Endothelial cell (in vitro differentiated cells): ENCODE measurements at regions not wholly inside any gene's neighbourhood (a gene's known extent, or its start where the extent isn't known, plus 50 kb on each side); places are given as distances from the start of the nearest gene placed in this dataset.

Experiments
- DNase-seq: peaks from one replicate; pipeline ENCODE4 v3.0.0; 2021; ENCODE audit warnings: low spot score
- H3K27ac Mint-ChIP-seq: one replicate; pipeline ENCODE4 v1.8.0; 2021; ENCODE audit warnings: mixed read lengths, inconsistent platforms; ENCODE audit not compliant: unreplicated experiment
- H3K27me3 Mint-ChIP-seq: one replicate; pipeline ENCODE4 v1.8.0; 2021; ENCODE audit warnings: mild to moderate bottlenecking, moderate library complexity, mixed read lengths, inconsistent platforms; ENCODE audit not compliant: unreplicated experiment
- H3K36me3 Mint-ChIP-seq: one replicate; pipeline ENCODE4 v1.8.0; 2021; ENCODE audit warnings: mild to moderate bottlenecking, low read depth, mixed read lengths, inconsistent platforms; ENCODE audit not compliant: unreplicated experiment
- H3K4me1 Mint-ChIP-seq: one replicate; pipeline ENCODE4 v1.8.0; 2021; ENCODE audit warnings: mild to moderate bottlenecking, mixed read lengths, inconsistent platforms; ENCODE audit not compliant: unreplicated experiment
- H3K4me3 Mint-ChIP-seq: one replicate; pipeline ENCODE4 v1.8.0; 2021; ENCODE audit warnings: mild to moderate bottlenecking, mixed read lengths, inconsistent platforms; ENCODE audit not compliant: unreplicated experiment
- H3K9me3 Mint-ChIP-seq: one replicate; pipeline ENCODE4 v1.8.0; 2021; ENCODE audit warnings: mixed read lengths, inconsistent platforms; ENCODE audit not compliant: unreplicated experiment
- CTCF ChIP-seq: fragments of 200-600 bp; sonication (generic); IDR thresholded peaks from one replicate; pipeline ENCODE4 v1.5.0; 2021; ENCODE audit warnings: antibody characterized with exemption; ENCODE audit not compliant: unreplicated experiment

GRCh38 chr18:56409736-56410135 is 228.7 kb downstream of the TXNL1 start:
- H3K9me3 Mint-ChIP-seq = peaks cover 11% of the 10 kb centered on the region
- no peak for TF ChIP-seq CTCF
- H3K27ac Mint-ChIP-seq = no peak overlapping the region
- peaks cover 6% of the 10 kb centered on the region for H3K36me3 Mint-ChIP-seq
- no peak overlapping the region for H3K4me3 Mint-ChIP-seq
- H3K4me1 Mint-ChIP-seq = no peaks in the 10 kb centered on the region
- DNase-seq = no peak
- peaks cover 8% of the 10 kb centered on the region for H3K27me3 Mint-ChIP-seq

GRCh38 chr18:56407646-56408180 is 230.7 kb downstream of the TXNL1 start:
- DNase-seq = no peak
- Mint-ChIP-seq H3K27ac (no peak overlapping the region), H3K4me3 (no peak overlapping the region), H3K9me3 (peaks cover 5% of the 10 kb centered on the region), H3K36me3 (no peaks in the 10 kb centered on the region), H3K27me3 (peaks cover 3% of the 10 kb centered on the region), H3K4me1 (no peaks in the 10 kb centered on the region)
- TF ChIP-seq CTCF = no peak

- Mint-ChIP-seq H3K27me3 (no peaks in the 10 kb centered on the region), H3K9me3 (peaks cover 5% of the 10 kb centered on the region), H3K4me3 (no peak overlapping the region), H3K27ac (no peak overlapping the region), H3K36me3 (no peaks in the 10 kb centered on the region), H3K4me1 (no peaks in the 10 kb centered on the region)
- no peak for TF ChIP-seq CTCF
- no peak for DNase-seq
Measured at GRCh38 chr18:56402872-56403516, 235.4 kb downstream of the TXNL1 start.

- no peak overlapping the region for H3K4me3 Mint-ChIP-seq
- TF ChIP-seq CTCF = no peak
Measured at GRCh38 chr18:56393870-56394269, 244.5 kb downstream of the TXNL1 start.

GRCh38 chr18:56391931-56392590 is 246.3 kb downstream of the TXNL1 start:
- Mint-ChIP-seq H3K27me3 (peaks cover 2% of the 10 kb centered on the region), H3K9me3 (no peaks in the 10 kb centered on the region), H3K4me3 (no peak overlapping the region), H3K36me3 (no peaks in the 10 kb centered on the region), H3K4me1 (peaks cover 7% of the 10 kb centered on the region), H3K27ac (no peak overlapping the region)
- no peak for DNase-seq
- TF ChIP-seq CTCF = no peak

More at GRCh38 chr18:56393870-56394269, 244.5 kb downstream of the TXNL1 start:
- no peak overlapping the region for H3K27ac Mint-ChIP-seq
- H3K27me3 Mint-ChIP-seq = peaks cover 2% of the 10 kb centered on the region
- peaks cover 7% of the 10 kb centered on the region for H3K4me1 Mint-ChIP-seq
- H3K9me3 Mint-ChIP-seq = no peaks in the 10 kb centered on the region
- DNase-seq = no peak
- no peaks in the 10 kb centered on the region for H3K36me3 Mint-ChIP-seq
